GM23338 (cell line): ENCODE measurements at regions not wholly inside any gene's neighbourhood (a gene's known extent, or its start where the extent isn't known, plus 50 kb on each side); places are given as distances from the start of the nearest gene placed in this dataset.
"Not testable (repeated sequence)": the region's sequence is repeated elsewhere in the genome, so short reads cannot be mapped to it uniquely, and the experiment has no call there.

Source experiments
- ATAC-seq: fragments of 200-7000 bp; cut with Tn5 transposase; 3 replicates; pipeline ENCODE4 v1.9.1; 2020
- DNase-seq: peaks from one replicate; pipeline ENCODE4 v3.0.0-alpha.2; 2015; ENCODE audit warnings: low spot score
- H2AFZ ChIP-seq: fragments of 200-600 bp; sonication (generic); 2 replicates; pipeline ENCODE4 v1.8.0; 2016; ENCODE audit warnings: antibody characterized with exemption, mild to moderate bottlenecking, moderate library complexity
- H3F3A ChIP-seq: fragments of 200-600 bp; sonication (generic); replicated peaks from 2 replicates; pipeline ENCODE4 v1.8.0; 2017; ENCODE audit warnings: antibody characterized with exemption, mixed run types, low read depth
- H3K27ac ChIP-seq: fragments of 200-600 bp; sonication (generic); 2 replicates; pipeline ENCODE4 v1.6.1; 2016; ENCODE audit warnings: low read depth
- H3K27me3 ChIP-seq: fragments of 200-600 bp; sonication (generic); 2 replicates; pipeline ENCODE4 v1.8.0; 2016; ENCODE audit warnings: mild to moderate bottlenecking, mixed run types, moderate library complexity; ENCODE audit not compliant: insufficient read depth
- H3K36me3 ChIP-seq: fragments of 200-600 bp; sonication (generic); 2 replicates; pipeline ENCODE4 v1.8.0; 2016; ENCODE audit warnings: mild to moderate bottlenecking; ENCODE audit not compliant: insufficient read depth
- H3K4me1 ChIP-seq: fragments of 200-600 bp; sonication (generic); 2 replicates; pipeline ENCODE4 v1.8.0; 2016; ENCODE audit warnings: mild to moderate bottlenecking, moderate library complexity; ENCODE audit not compliant: insufficient read depth
- H3K4me2 ChIP-seq: fragments of 200-600 bp; sonication (generic); 2 replicates; pipeline ENCODE4 v1.7.1; 2017; ENCODE audit warnings: mixed run types
- H3K4me3 ChIP-seq: fragments of 200-600 bp; sonication (generic); 2 replicates; pipeline ENCODE4 v1.6.1; 2016; ENCODE audit warnings: mixed run types
- H3K79me2 ChIP-seq: fragments of 200-600 bp; sonication (generic); replicated peaks from 2 replicates; pipeline ENCODE4 v1.8.0; 2017; ENCODE audit warnings: mild to moderate bottlenecking; ENCODE audit not compliant: insufficient read depth
- H3K9me2 ChIP-seq: fragments of 200-600 bp; sonication (generic); 2 replicates; pipeline ENCODE4 v1.8.0; 2017; ENCODE audit not compliant: insufficient read depth
- H4K20me1 ChIP-seq: fragments of 200-600 bp; sonication (generic); replicated peaks from 2 replicates; pipeline ENCODE4 v1.8.0; 2017; ENCODE audit warnings: mild to moderate bottlenecking; ENCODE audit not compliant: insufficient read depth
- H3K27ac Mint-ChIP-seq: 2 replicates; pipeline ENCODE4 v1.8.0; 2020; ENCODE audit warnings: inconsistent platforms, mild to moderate bottlenecking, moderate library complexity, mixed read lengths
- H3K27me3 Mint-ChIP-seq: 3 replicates; pipeline ENCODE4 v1.8.0; 2022; ENCODE audit warnings: low read depth, mild to moderate bottlenecking, moderate library complexity, mixed read lengths, inconsistent platforms; ENCODE audit not compliant: insufficient read depth, poor library complexity
- H3K36me3 Mint-ChIP-seq: 3 replicates; pipeline ENCODE4 v1.8.0; 2021; ENCODE audit warnings: low read depth, mild to moderate bottlenecking, inconsistent platforms, moderate library complexity, mixed read lengths
- H3K4me1 Mint-ChIP-seq: 3 replicates; pipeline ENCODE4 v1.8.0; 2020; ENCODE audit warnings: mild to moderate bottlenecking, inconsistent platforms, mixed read lengths
- H3K4me3 Mint-ChIP-seq: 3 replicates; pipeline ENCODE4 v1.8.0; 2021; ENCODE audit warnings: moderate library complexity, mild to moderate bottlenecking, inconsistent platforms, mixed read lengths
- H3K9me3 Mint-ChIP-seq: 3 replicates; pipeline ENCODE4 v1.8.0; 2020; ENCODE audit warnings: moderate library complexity, mild to moderate bottlenecking, inconsistent platforms, mixed read lengths
- EZH2 ChIP-seq: fragments of 200-600 bp; sonication (generic); IDR thresholded peaks from one replicate; pipeline ENCODE4 v1.8.0; 2017; ENCODE audit warnings: antibody characterized with exemption, mild to moderate bottlenecking, low read depth; ENCODE audit not compliant: unreplicated experiment
- JUNB ChIP-seq: IDR thresholded peaks from one replicate; pipeline ENCODE4 v1.6.1; 2016; ENCODE audit warnings: antibody characterized with exemption; ENCODE audit not compliant: unreplicated experiment
- STAT1 ChIP-seq: IDR thresholded peaks from one replicate; pipeline ENCODE4 v1.6.1; 2016; ENCODE audit warnings: antibody characterized with exemption; ENCODE audit not compliant: unreplicated experiment
- TF ChIP-seq, protein P1 (sequence below): IDR thresholded peaks from one replicate; pipeline ENCODE4 v1.6.1; 2018; ENCODE audit warnings: antibody characterized with exemption; ENCODE audit not compliant: unreplicated experiment
- TF ChIP-seq, protein P2 (sequence below): IDR thresholded peaks from 2 replicates; pipeline ENCODE4 v1.6.1; 2016; ENCODE audit warnings: antibody characterized with exemption

DNA sequence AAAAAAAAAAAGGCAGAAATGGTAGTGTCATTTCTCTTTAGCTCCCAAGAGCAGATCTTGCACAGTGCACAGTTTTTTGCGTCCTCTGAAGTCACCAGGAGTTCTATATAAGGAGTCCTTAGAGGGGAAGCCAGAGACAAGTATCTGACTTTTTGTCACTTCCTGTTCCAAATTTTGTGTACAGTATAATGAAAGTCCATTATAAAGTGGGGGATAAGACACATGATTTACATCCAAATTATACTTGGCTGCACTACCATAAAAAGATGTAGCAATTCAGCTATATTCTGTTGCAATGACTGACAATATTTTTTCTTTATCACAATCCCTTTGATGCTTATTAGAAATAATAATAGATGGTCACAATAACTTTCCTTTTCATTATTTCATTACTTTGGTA lies 1276.9 kb upstream of the ADGRL2 start (continued):
- TF ChIP-seq, protein P1, sequence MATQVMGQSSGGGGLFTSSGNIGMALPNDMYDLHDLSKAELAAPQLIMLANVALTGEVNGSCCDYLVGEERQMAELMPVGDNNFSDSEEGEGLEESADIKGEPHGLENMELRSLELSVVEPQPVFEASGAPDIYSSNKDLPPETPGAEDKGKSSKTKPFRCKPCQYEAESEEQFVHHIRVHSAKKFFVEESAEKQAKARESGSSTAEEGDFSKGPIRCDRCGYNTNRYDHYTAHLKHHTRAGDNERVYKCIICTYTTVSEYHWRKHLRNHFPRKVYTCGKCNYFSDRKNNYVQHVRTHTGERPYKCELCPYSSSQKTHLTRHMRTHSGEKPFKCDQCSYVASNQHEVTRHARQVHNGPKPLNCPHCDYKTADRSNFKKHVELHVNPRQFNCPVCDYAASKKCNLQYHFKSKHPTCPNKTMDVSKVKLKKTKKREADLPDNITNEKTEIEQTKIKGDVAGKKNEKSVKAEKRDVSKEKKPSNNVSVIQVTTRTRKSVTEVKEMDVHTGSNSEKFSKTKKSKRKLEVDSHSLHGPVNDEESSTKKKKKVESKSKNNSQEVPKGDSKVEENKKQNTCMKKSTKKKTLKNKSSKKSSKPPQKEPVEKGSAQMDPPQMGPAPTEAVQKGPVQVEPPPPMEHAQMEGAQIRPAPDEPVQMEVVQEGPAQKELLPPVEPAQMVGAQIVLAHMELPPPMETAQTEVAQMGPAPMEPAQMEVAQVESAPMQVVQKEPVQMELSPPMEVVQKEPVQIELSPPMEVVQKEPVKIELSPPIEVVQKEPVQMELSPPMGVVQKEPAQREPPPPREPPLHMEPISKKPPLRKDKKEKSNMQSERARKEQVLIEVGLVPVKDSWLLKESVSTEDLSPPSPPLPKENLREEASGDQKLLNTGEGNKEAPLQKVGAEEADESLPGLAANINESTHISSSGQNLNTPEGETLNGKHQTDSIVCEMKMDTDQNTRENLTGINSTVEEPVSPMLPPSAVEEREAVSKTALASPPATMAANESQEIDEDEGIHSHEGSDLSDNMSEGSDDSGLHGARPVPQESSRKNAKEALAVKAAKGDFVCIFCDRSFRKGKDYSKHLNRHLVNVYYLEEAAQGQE = no peak

DNA sequence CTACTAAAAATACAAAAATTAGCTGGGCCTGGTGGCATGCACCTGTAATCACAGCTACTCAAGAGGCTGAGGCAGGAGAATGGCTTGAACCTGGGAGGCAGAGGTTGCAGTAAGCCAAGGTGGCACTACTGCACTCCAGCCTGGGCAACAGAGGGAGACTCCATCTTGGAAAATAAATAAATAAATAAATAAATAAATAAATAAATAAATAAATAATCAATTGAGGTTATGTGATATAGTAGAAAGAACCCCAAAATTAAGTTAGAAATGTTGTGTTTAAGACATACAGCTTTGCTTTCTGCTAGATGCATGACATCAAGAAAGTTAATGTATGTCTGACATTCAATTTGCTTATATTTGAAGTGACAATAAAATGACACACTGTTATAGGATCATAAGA lies 1277.7 kb upstream of the ADGRL2 start:
- not testable (repeated sequence) for H3K9me3 Mint-ChIP-seq, H3K9me2 ChIP-seq, H2AFZ ChIP-seq, DNase-seq, H3K36me3 Mint-ChIP-seq, H3K36me3 ChIP-seq, H3K4me3 Mint-ChIP-seq, H3K27me3 ChIP-seq, H3K4me3 ChIP-seq, H3K27ac Mint-ChIP-seq, ATAC-seq, H4K20me1 ChIP-seq, H3F3A ChIP-seq, H3K79me2 ChIP-seq, H3K4me1 Mint-ChIP-seq, H3K4me1 ChIP-seq, H3K27ac ChIP-seq, H3K4me2 ChIP-seq, H3K27me3 Mint-ChIP-seq

DNA sequence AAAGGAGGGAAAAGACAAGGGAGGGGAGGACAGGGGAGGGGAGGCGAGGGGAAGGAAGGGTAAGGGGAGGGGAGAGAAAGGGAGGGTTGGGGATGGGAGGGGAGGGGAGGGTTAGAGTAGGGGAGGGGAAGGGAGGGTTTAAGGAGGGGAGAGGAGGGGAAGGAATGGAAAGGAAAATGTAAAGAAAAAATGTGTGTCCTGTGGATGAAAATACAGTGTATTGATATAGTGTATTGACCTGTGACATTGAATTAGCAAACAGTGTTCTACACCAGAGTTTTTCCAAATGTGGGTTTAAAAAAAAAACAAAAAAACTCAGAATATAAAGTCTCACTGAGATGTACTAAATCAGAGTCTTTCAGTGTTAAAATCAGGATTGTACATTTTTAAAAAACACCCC lies 1279.8 kb upstream of the ADGRL2 start:
- Histone ChIP-seq H3F3A (no peaks in the 10 kb centered on the region), H3K27ac (no peak overlapping the region), H2AFZ (no peak overlapping the region), H4K20me1 (no peaks in the 10 kb centered on the region), H3K4me2 (no peak overlapping the region), H3K9me2 (no peaks in the 10 kb centered on the region), H3K36me3 (no peaks in the 10 kb centered on the region), H3K4me3 (no peak overlapping the region), H3K4me1 (no peaks in the 10 kb centered on the region), H3K79me2 (no peaks in the 10 kb centered on the region), H3K27me3 (no peaks in the 10 kb centered on the region)
- Mint-ChIP-seq H3K9me3 (peaks cover 4% of the 10 kb centered on the region; the same call in 1 of the 3 replicates), H3K36me3 (no peaks in the 10 kb centered on the region), H3K27ac (no peak overlapping the region), H3K27me3 (no peaks in the 10 kb centered on the region), H3K4me3 (no peak overlapping the region), H3K4me1 (no peaks in the 10 kb centered on the region)
- TF ChIP-seq STAT1 = no peak
- TF ChIP-seq EZH2 = no peak
- TF ChIP-seq, protein P2, sequence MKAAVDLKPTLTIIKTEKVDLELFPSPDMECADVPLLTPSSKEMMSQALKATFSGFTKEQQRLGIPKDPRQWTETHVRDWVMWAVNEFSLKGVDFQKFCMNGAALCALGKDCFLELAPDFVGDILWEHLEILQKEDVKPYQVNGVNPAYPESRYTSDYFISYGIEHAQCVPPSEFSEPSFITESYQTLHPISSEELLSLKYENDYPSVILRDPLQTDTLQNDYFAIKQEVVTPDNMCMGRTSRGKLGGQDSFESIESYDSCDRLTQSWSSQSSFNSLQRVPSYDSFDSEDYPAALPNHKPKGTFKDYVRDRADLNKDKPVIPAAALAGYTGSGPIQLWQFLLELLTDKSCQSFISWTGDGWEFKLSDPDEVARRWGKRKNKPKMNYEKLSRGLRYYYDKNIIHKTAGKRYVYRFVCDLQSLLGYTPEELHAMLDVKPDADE = no peak
- no peak for TF ChIP-seq JUNB
- no peak for DNase-seq
- ATAC-seq = no peak
